GM12878 (cell line): ENCODE measurements at regions not wholly inside any gene's neighbourhood (a gene's known extent, or its start where the extent isn't known, plus 50 kb on each side); places are given as distances from the start of the nearest gene placed in this dataset.
"Not testable (repeated sequence)": the region's sequence is repeated elsewhere in the genome, so short reads cannot be mapped to it uniquely, and the experiment has no call there.

Source experiments
- ATAC-seq: fragments of 200-7000 bp; cut with Tn5 transposase; 3 replicates; pipeline ENCODE4 v1.9.1; 2020; ENCODE audit warnings: mild to moderate bottlenecking, moderate library complexity
- BruUV-seq: library from RNA; stranded (reverse); fragments of 400-500 nt; replicated peaks from 2 replicates; lab custom pipeline; 2021; lab: Mats Ljungman, UMichigan
- CTCF ChIA-PET: fragments of 300-600 bp; sonication (Branson Sonifier 250); formaldehyde crosslinking; extraction: SDS; loops from one replicate; lab custom pipeline; 2021; ENCODE audit warnings: inconsistent platforms; lab: Yijun Ruan, JAX
- POLR2A ChIA-PET: fragments of 350-600 bp; formaldehyde crosslinking; extraction: SDS; loops from one replicate; lab custom pipeline; 2021; ENCODE audit warnings: inconsistent platforms; lab: Charles Lee
- RAD21 ChIA-PET: fragments of 300-600 bp; sonication (Branson Sonifier 250); formaldehyde crosslinking; loops from one replicate; lab custom pipeline; 2023; ENCODE audit warnings: antibody characterized with exemption; ENCODE audit not compliant: unreplicated experiment; lab: Charles Lee
- SMC1A ChIA-PET: fragments of 300-600 bp; sonication (Branson Sonifier 250); formaldehyde crosslinking; loops from one replicate; lab custom pipeline; 2023; ENCODE audit not compliant: unreplicated experiment, uncharacterized antibody; lab: Charles Lee
- DNase-seq: peaks from one replicate; pipeline ENCODE4 v3.0.0-alpha.2; 2011; ENCODE audit warnings: low read depth, low spot score
- FAIRE-seq: peaks from 3 replicates; lab custom pipeline; 2011; peaks lifted over from hg19 to GRCh38; lab: Jason Lieb, UNC
- H2AFZ ChIP-seq: 2 replicates; pipeline ENCODE4 v1.6.0; 2011; ENCODE audit warnings: low read depth, low read length, control low read depth; ENCODE audit not compliant: control insufficient read depth
- H3K27ac ChIP-seq: 2 replicates; pipeline ENCODE4 v1.5.1; 2011; ENCODE audit warnings: control low read depth; ENCODE audit not compliant: control insufficient read depth, insufficient read depth
- H3K27me3 ChIP-seq, 2 experiments: replicated peaks in 1 of 2; 2 replicates each; pipeline versions ENCODE4 v1.6.0 to v1.6.1; 2011; ENCODE audit warnings: low read length in 1 of 2; ENCODE audit not compliant: control insufficient read depth in 2 of 2, insufficient read depth in 2 of 2
- H3K36me3 ChIP-seq, 2 experiments: 2 replicates each; pipeline ENCODE4 v1.5.1; 2011; ENCODE audit warnings: low read length in 1 of 2; ENCODE audit not compliant: control insufficient read depth in 2 of 2, insufficient read depth in 2 of 2
- H3K4me1 ChIP-seq: 2 replicates; pipeline ENCODE4 v1.6.1; 2011; ENCODE audit warnings: mild to moderate bottlenecking, low read length, moderate library complexity, mixed read lengths; ENCODE audit not compliant: control insufficient read depth, insufficient read depth
- H3K4me2 ChIP-seq: 2 replicates; pipeline ENCODE4 v1.6.0; 2011; ENCODE audit warnings: control low read depth; ENCODE audit not compliant: control insufficient read depth, insufficient read depth
- H3K4me3 ChIP-seq: fragments of 200-600 bp; sonication (generic); 2 replicates; pipeline ENCODE4 v1.5.1; 2016
- H3K79me2 ChIP-seq: 2 replicates; pipeline ENCODE4 v1.6.0; 2011; ENCODE audit warnings: low read length; ENCODE audit not compliant: control insufficient read depth, insufficient read depth
- H3K9ac ChIP-seq: 2 replicates; pipeline ENCODE4 v1.8.0; 2011; ENCODE audit warnings: low read length, control low read depth, mixed read lengths; ENCODE audit not compliant: control insufficient read depth, insufficient read depth
- H3K9me3 ChIP-seq: replicated peaks from 3 replicates; pipeline ENCODE4 v1.5.1; 2011; ENCODE audit warnings: mild to moderate bottlenecking, low read length; ENCODE audit not compliant: control insufficient read depth, insufficient read depth
- H4K20me1 ChIP-seq: 2 replicates; pipeline ENCODE4 v1.6.0; 2011; ENCODE audit not compliant: control insufficient read depth, insufficient read depth
- E2F4 ChIP-seq: IDR thresholded peaks from 2 replicates; pipeline ENCODE4 v1.6.1; 2012; ENCODE audit warnings: low read depth, low read length, improper control_type of control experiment
- HDGF ChIP-seq: fragments of 450-650 bp; IDR thresholded peaks from 2 replicates; pipeline ENCODE4 v1.6.1; 2016; ENCODE audit warnings: antibody characterized with exemption
- HSF1 ChIP-seq: fragments of 150-350 bp; IDR thresholded peaks from 2 replicates; pipeline ENCODE4 v1.6.1; 2014; ENCODE audit warnings: mild to moderate bottlenecking, low read depth, low read length
- RCOR1 ChIP-seq: conservative IDR thresholded peaks from 2 replicates; pipeline ENCODE4 v1.6.1; 2012; ENCODE audit warnings: low read depth, low read length, improper control_type of control experiment
- SKIL ChIP-seq: fragments of 450-650 bp; IDR thresholded peaks from 2 replicates; pipeline ENCODE4 v1.6.1; 2017; ENCODE audit warnings: mild to moderate bottlenecking, low read depth, inconsistent platforms; ENCODE audit not compliant: poor library complexity, severe bottlenecking
- TCF12 ChIP-seq: IDR thresholded peaks from 2 replicates; pipeline ENCODE4 v1.6.1; 2011; ENCODE audit warnings: low read depth, mild to moderate bottlenecking, low read length
- ZBTB33 ChIP-seq: fragments of 450-650 bp; IDR thresholded peaks from 2 replicates; pipeline ENCODE4 v1.6.1; 2017; ENCODE audit warnings: mild to moderate bottlenecking
- ZNF24 ChIP-seq: fragments of 450-650 bp; IDR thresholded peaks from 2 replicates; pipeline ENCODE4 v1.6.1; 2017; ENCODE audit warnings: antibody characterized with exemption, mild to moderate bottlenecking
- WGBS: methylation state at CpG from one replicate; pipeline ENCODE4 v1.1.6; 2016; ENCODE audit warnings: low lambda C conversion rate; ENCODE audit not compliant: insufficient replicate concordance, insufficient coverage; ENCODE audit errors: missing lambda C conversion rate; 5-methylcytosine and 5-hydroxymethylcytosine counted together
- in situ Hi-C: fragments of 300-500 bp; cut with MboI; formaldehyde crosslinking; loops from 9 replicates; pipeline ENCODE4 v1.14.3; 2018; ENCODE audit warnings: mixed read lengths
- intact Hi-C: fragments of 100-400 bp; cut with micrococcal nuclease; formaldehyde crosslinking; loops from one replicate; pipeline ENCODE4 v1.14.2; 2022; ENCODE audit not compliant: unreplicated experiment

GRCh38 chr1:47664356-47664755 is 226.5 kb downstream of the FOXD2 start (continued):
- TF ChIP-seq SKIL, result no peak

- BruUV-seq, H3K9ac ChIP-seq, H3K36me3 ChIP-seq, ATAC-seq, H3K79me2 ChIP-seq, POLR2A ChIA-PET, CTCF ChIA-PET, H3K27ac ChIP-seq, H3K4me3 ChIP-seq, DNase-seq, intact Hi-C loops, FAIRE-seq, H2AFZ ChIP-seq, SMC1A ChIA-PET, H3K4me2 ChIP-seq, H4K20me1 ChIP-seq, H3K4me1 ChIP-seq, in situ Hi-C loops, H3K9me3 ChIP-seq, H3K27me3 ChIP-seq, RAD21 ChIA-PET: not testable (repeated sequence)
- WGBS, result 46% methylated on average over 5 of the region's 8 CpGs
These were observed 227.1 kb downstream of the FOXD2 start for GRCh38 chr1:47664896-47665295.

GRCh38 chr1:47669081-47669585 is 231.3 kb downstream of the FOXD2 start:
- Histone ChIP-seq H4K20me1 (no peaks in the 10 kb centered on the region), H3K4me2 (no peak overlapping the region), H3K36me3 (no peaks in the 10 kb centered on the region), H3K27me3 (no peaks in the 10 kb centered on the region; a peak in 1 of 4 replicates), H3K4me3 (no peak overlapping the region), H3K9ac (no peak overlapping the region), H3K27ac (no peak overlapping the region), H3K9me3 (no peaks in the 10 kb centered on the region; the same call in 2 of the 3 replicates), H3K4me1 (no peaks in the 10 kb centered on the region), H3K79me2 (no peaks in the 10 kb centered on the region), H2AFZ (no peak overlapping the region)
- POLR2A ChIA-PET, result no interaction called here
- SMC1A ChIA-PET, result no interaction called here
- RAD21 ChIA-PET, result no interaction called here
- 17% methylated on average over 10 of the region's 10 CpGs for WGBS
- DNase-seq, result no peak
- BruUV-seq, result no TSS peak
- CTCF ChIA-PET, result no interaction called here
- FAIRE-seq, result no peak
- in situ Hi-C loops, result no loop called here
- intact Hi-C loops, result no loop called here
- TF ChIP-seq RCOR1, result no peak
- TF ChIP-seq ZNF24, result no peak
- TF ChIP-seq ZBTB33, result no peak
- TF ChIP-seq E2F4, result no peak
- TF ChIP-seq HDGF, result no peak
- no peak for TF ChIP-seq TCF12
- no peak for TF ChIP-seq HSF1
- no peak for ATAC-seq
